ENCODE measurements at regions not wholly inside any gene's neighbourhood (a gene's known extent, or its start where the extent isn't known, plus 50 kb on each side); places are given as distances from the start of the nearest gene placed in this dataset.

DNA sequence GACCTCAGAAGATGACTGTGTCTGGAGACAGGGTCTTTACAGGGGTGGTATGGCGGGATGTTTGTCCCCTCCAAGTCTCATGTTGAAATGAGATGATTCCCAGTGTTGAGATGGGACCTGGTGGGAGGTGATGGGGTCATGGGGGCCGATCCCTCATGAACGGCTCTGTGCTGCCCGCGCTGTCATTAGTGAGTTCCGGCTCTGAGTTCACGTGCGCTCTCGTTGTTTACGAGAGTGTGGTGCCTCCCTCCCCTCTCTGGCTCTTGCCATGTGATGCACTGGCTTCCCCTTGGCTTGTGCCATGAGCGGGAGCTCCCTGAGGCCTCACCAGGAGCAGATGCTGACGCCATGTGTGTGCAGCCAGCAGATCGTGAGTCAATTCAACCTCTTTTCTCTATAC is 830.8 kb downstream of the TBC1D22A start:
- no peak for DNase-seq (ENCODE audit: low read depth, low spot score)

DNA sequence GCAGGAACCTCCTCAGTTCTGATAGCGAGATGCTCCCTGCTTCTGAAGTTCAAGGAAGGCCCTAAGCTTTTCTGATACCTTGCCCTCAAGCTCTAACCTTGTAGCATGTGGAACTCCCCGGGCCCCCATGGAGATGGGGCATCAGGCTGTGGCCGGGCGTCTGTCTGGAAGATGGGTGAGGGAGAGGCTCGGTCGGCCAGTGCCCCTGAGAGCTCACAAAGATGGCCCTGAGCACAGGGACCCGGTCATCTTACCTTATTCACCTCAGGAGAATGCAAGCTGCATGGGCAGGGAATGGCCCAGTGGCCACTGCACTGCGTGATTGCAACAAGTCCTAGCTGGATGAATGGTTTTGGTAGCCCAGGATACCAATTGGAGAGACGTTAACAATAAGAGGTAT is 830.3 kb downstream of the TBC1D22A start:
- DNase-seq (ENCODE audit: low read depth, low spot score): no peak

DNA sequence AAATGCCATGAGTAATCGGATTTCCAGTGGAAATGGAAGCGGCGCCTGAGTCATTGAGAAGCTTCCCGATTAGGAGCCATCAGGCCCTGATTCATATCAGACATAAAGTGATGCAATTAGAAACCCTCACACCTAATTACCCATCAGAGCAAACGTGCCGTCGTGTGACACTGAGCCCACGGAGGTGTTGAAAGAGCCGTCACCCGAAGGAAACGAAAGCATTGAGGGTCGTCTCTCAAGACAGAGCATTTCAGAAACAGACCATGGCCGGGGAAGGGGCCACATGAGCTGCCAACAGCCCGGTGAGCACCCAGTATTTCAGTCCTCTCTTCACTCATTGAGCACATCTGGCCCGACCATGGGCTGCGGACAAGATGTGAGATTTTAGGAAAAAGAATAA is 829.3 kb downstream of the TBC1D22A start:
- DNase-seq (ENCODE audit: low read depth, low spot score): no peak

DNA sequence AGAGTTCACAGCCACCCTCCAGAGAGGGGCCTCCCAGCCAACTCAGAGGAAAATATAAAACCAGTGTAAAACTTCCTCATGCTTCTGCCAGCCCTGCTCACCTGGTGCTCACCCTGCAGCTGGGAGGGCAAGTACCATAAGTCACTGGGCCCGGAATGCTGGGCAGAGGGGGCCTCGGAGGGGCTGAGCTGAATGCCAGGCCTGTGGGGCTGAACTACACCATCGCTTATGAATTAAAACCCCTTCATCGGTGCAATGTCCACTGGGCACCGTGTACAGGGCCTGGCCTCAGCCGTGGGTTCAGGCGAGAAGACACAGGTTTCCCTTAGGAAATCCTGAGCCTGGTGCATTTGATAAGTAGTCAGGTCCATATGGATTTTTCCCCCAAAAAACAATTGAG is 828.6 kb downstream of the TBC1D22A start:
- no peak for DNase-seq (ENCODE audit: low read depth, low spot score)

DNA sequence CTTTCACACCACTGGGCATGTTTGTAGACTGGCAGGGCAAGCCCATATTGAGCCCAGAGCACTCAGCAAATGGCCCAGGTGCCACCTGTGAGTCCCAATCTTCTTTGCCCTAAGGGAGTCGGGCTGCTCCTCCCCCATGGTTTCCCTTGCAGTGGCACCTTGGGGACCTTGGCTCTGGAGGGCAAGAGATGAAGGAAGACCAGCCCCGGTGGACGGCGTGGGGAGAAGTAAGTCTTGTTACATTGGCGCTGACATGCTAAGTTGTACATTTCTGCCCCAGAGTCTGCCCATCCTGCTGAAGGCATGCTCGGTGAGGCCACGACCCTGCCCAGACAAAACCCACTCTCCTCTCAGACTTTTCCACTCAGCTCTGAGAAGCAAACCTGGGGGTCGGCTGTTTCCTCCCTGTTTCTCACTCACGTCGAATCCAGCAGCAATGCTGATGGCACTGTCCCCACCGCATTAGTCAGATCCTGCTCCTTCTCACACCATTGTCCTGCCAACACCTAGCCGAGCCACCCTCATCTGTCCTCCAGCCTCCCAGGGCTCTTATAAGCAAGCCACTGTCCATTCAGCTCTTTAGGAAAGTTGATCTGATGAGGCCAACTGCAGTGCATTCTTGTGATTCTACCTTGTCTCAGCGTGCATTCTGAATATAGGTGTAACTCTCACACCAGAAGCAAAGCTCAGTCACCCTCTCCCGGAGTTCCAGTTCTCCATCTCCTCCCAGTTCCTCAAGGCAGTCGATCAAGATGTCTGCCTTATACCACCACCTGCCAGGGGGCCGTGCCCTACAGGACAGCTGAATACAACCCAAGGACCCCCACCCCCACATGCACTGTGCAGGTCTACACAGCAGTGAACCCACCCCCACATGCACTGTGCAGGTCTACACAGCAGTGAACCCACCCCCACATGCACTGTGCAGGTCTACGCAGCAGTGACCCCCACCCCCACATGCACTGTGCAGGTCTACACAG is 827.1 kb downstream of the TBC1D22A start:
- DNase-seq (ENCODE audit: low read depth, low spot score): no peak

DNA sequence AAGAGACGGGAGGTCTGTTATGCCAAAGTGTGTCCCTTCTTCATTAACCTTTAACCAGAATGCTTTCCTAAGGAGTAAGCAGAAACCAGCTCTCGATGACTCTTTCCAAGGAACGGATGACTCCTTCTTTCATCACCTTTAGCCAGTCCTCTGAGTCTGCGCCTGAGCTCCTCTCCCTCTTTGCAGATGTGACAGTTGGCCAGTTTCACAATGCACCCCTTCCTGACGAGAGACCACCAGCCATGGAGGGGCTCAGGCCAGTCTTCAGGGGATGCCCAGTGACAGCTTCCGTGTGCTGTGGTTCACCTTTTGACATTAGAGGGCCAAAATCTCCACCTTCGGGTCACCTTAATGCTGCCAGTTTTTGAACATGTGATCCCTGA is 826.1 kb downstream of the TBC1D22A start:
- DNase-seq (ENCODE audit: low read depth, low spot score): no peak

DNA sequence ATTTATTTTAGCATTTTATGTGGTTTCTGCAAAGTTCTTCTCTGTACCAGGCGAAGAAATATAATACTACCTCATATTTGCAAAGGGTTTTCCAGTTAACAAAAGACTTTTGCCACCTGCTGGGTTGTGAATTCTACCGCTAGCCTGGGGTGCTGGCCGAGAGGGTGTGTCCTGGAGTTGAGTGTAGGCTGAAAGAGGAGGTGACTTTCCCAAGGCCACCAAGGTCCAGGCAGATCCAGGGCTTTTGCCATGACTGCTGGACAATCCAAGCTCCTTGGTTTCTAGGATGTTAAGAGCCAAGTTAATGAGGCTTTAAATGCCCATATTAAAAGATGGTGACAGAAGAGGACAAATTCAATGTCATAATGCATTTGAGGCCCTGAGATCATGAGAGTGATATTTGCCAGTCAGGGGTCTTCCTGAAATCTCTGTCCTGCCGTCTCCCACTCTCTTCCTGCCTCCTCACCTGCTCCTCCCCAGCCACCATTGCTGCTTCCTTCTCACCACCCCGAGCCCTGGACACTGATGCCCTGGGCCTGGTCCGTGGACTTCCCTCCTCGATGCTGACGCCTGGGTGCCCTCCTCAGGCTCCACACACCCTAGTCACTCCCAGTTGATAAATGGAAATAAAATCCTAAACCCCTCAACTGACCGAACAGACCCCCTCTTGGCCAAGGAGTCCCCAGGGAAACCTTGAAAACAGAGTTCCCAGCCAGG is 825.6 kb downstream of the TBC1D22A start:
- DNase-seq (ENCODE audit: low read depth, low spot score): no peak

DNA sequence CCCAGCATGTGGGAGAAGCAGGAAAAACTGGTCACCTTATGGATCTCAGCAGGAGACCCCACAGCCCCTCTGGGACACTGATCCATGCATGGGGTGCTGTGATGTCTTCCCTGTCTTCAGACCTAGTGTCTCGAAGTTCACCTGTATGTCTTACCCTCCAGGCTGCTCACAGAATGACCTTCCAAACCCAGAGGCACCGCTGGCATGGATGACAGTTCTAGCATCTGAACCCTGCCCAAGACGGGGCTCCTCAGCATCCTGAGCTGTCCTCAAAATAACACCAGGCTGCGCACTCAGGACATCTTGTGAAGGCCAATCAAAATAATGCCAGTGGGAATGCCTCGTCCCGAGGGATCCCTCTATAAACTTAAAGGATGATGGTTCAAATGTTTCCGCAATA is 824.9 kb downstream of the TBC1D22A start:
- no peak for DNase-seq (ENCODE audit: low read depth, low spot score)

DNA sequence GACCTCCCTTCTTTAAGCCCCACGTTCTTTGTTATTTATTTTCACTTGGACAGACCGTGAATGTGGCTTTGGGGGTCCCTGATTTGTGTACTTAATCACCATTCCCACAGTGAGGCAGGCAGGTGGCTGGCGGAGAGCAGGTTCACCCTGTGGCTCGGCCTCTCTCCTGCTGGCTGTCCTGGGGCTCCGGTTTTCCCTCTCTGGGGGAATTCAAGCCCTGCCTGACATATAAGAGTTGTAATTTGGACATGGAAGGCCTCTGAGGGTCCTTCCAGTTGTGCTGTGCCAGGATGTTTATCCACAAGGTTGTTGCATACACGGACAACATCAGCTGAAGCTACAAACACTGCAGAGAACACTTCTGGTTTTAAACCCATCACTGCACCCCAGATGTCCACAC is 824.5 kb downstream of the TBC1D22A start:
- no peak for DNase-seq (ENCODE audit: low read depth, low spot score)

DNA sequence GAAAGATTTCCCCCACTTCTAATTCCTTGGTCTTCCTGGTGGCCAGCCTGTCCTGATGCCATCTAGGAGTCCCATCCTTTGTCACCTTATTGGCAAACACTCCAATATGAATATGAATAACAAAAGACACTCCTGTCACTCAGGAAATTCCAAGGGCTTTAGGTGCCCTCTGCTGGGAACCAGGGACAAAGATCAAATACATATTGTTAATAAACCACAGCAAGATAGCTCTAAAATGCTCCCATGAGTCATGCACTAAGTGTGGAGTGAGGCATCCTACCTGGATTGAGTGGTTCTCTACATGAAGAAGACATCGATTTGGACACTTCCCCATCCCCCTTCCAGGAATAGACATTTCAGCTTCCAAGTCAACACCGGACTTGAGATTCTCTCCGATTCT is 823.6 kb downstream of the TBC1D22A start:
- no peak for DNase-seq (ENCODE audit: low read depth, low spot score)

DNA sequence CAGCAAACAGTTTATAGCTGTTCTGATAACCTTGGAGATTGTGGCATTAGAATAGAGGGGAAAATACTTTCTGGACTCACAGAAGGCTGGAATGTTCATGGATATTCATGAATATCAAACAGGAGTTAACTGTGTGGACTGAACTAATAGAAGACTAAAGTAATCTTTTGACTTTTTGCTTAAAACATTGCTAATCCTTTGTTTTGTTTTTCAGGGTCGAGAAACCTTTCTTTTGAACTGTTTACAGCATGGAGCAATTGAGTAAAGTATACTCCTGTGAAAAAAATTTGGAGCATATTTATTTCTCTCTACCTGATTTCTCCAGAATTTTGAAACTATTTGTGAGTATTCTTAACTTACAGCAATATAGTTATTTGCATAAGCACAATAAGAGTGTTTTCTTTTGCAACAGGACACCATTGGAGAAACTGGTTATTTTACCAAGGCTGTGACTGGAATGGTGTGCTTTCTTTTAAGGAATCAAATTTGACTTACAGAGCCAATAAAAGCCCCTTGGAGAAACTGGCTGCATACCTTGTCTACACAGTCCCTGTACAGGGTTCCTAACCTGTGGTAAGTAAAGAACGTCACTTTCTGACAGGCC is 821.6 kb downstream of the TBC1D22A start:
- DNase-seq (ENCODE audit: low read depth, low spot score): no peak

DNA sequence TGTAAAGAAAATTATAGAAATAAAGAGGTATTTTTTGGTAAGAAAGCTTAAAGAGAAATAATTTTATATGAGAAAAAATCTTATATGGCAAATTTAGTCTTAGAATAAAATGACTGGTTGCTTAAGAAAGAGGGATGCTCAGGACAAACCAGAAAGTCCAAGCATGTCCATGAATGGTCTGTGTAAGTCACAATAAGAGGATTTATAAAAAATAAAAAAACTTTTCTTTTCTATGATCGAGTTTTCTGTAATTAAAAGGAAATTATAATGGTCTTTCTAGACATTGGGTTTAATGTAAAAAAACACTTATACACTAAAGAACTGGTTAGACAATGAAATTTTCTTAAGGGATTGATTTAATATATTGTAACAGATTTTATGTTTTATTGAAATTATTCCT is 819.6 kb downstream of the TBC1D22A start:
- DNase-seq (ENCODE audit: low read depth, low spot score): no peak

DNA sequence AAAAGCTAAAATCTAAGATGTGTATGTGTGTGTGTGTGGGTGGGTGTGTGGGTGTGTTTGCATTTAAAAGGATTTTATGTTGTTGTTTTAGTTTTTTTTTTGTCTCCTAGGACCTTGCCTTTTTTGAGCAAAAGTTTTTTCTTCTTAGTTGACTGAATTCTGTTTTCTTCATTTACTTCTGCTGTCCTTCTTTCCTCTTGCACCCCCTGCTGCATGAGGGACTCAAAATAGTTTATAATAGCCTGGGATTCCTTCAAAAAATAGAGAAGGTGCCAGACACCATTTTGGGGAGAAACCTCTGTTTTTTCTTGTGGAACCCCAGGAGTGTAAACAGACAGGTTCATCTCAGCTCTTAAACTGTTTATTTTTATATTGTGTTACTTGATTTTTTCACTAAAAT is 817.7 kb downstream of the TBC1D22A start:
- DNase-seq (ENCODE audit: low read depth, low spot score): no peak

DNA sequence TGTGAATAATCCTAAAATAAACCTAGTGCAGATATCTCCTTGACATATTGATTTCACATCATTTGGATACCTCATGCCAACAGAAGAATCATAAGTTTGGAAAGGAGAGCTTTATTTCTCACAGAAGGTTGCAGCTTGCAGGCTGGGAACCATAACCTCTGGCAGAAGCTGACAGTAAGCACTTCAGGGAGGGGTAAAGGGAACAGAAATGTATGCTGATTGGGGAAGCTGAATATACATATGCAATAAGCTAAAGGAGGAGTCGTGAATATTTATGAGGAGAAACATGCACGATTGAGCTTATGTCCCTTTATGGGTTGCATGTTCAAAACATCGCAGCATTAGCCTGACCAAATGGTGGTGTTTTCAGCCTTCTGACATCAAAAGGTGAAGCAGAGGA is 814.5 kb downstream of the TBC1D22A start:
- no peak for DNase-seq (ENCODE audit: low read depth, low spot score)

DNA sequence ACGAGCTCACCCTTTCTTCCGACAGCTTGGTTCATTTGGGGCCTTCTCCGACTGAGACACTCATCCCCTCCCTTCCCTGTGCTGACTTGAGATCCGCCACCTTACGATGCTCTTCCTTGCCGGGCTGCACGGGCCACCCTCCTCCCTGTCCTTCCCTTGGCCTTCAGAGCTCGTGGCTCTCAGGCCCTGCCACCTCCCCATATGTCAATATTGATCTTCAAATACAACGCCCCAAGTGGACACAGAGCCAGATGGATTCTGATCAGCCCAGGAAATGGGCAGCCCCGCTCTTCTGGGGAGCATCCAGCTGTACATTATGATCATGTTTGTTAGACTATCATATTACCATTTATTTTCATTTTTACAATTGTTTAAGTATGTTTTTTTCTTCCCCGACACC is 812.8 kb downstream of the TBC1D22A start:
- no peak for DNase-seq (ENCODE audit: low read depth, low spot score)

DNA sequence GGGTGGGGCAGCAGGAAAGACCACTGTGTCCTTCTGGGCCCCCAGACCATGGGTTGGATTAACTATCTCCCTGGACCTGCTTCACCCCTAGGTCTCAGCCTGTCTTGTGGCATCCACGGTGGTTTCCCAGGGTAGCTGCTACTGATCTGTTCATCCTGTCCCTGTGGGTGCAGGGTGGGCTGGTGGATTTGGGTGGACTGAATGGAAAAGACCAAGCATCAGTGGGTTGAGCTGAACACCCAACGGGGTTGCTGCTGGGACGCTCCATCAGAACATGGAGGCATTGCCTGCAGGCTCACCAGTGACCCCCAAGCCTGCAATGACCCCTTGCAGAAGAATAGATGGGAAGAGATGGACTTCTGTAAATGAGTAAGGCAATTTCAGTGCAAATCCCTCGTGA is 812.1 kb downstream of the TBC1D22A start:
- no peak for DNase-seq (ENCODE audit: low read depth, low spot score)

DNA sequence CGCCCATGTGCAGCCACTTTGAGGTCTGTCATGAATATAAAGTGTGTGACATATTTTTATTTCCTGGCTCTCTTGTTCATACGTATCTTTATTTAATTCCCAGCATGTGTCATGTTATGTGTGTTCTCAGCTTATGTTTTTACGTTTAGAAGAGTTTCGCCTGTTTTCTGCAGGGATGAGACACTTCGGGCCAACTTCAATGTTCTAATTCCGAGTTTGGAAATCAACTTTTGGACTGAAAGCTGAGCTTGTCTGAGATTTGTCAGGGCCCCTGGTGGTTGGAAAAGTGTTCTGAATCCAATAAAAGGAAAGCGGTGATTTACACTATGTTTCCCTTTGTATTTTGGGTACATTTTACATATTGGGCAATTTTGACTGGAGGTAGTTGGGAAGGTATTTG is 810.7 kb downstream of the TBC1D22A start:
- DNase-seq (ENCODE audit: low read depth, low spot score): no peak

DNA sequence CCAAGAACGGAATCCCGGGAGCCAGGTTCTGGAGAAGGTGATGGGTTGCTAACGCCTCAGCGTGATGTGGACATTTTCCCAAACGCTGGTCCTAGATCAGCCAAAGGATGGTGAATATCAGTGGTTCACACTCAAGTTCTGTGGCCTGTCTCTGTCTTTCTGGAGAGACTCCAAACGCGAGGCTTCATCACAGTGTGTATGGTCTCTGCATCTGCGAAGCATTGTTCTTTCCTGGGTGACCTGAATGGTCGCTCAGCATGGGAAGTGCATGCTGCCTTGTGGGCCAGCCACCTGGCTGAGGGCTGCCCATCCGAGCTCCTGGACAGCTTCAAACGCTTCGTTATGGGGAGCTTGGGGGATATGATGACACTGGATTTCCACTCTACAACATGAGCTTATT is 810.0 kb downstream of the TBC1D22A start:
- DNase-seq (ENCODE audit: low read depth, low spot score): no peak

DNA sequence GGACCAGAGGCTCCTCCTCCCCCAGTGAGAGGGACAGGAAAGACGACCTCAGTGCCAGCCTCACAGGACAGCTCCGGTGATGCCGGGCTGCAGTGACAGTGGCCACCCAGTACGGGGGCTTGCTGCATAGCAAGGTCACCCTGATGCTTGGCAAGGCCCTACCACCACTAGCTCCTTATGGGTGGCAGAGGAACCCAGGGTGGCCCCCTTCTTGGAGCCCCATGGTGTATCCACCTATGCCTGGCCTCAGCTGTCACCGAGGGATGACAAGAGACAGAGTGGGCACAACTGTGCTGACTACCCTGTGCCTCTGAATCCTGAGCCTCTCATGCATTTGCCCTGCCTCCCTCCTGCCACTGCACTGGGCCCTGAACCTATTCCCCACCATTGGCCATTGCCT is 809.2 kb downstream of the TBC1D22A start:
- DNase-seq (ENCODE audit: low read depth, low spot score): no peak

DNA sequence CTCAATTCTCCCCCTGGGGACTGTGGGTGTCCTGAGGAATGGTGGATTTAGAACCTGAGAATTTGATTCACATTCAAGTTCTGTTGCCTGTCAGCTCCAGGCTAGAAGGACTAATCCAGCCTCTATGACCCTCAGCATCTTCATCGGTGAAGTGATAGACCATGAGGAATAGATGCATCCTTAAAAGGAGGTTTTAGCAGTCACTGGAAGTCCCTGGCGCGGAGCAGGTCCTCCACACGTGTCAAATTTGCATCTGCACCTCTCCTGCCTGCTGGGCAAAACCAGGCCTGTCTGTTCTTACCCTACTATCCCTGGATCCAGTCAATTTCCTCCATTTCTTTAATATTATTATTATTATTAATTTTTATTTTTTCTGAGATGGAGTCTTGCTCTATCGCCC is 808.4 kb downstream of the TBC1D22A start:
- no peak for DNase-seq (ENCODE audit: low read depth, low spot score)

DNA sequence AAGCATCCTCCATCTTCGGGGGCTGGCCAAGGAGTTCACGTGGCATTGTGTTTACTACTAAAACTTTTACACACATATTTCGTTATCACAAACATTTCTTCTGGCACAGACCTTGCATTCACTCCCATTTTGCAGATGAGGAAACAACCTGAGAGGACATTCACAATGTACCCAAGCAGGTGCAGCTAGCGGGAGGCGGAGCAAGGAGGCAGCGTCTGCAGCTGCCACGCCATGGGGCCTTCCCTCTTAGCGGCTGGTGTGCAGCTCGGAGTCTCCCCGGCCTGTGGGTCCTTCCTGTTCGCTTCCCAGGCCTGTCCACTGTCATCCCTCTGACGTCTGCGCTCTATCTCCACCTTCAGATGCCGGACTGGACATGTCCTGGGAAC is 807.8 kb downstream of the TBC1D22A start:
- no peak for DNase-seq (ENCODE audit: low read depth, low spot score)

DNA sequence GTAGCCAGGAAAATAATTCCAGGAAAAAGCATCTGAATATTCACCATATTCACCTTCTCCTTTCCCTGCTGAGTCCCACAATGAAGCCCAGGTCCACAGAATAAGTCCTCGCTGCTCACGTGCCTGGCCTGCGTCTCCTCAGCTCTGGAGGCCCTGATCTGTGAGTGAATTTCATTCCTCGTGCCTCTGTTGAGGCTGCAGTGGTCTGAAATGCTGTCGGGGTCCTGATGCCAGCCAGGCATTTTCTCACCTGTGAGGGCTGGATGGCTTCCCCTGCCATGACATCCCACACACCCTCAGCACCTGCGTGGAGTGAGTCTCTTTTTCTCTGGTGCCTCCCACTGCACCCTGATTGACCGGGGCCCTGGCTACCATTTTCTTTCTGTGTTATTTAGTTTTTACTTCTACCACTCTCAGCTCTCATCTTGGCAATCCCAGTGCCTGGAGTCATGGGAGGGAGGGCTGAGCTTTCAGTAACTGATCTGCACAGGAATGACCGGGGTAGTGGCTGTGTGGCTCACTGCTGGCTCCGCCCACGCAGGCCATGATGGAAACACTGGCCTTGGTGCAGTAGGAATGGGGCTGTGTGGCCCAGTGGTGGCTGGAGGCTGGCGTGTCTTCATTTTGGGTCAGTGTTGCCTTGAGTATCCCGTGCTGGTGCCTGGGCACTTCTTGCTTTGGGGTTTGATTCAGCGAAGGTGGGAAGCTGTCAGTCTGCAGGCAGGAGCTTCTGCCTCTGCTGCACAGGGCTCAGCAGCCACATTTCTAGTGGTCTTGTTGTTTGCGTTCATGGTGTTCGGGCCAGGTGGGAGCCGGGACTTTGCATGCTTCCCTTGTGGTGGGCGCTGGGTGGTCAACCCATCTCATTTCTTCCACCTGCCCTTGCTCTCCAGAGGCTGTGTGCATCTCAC is 807.2 kb downstream of the TBC1D22A start:
- no peak for DNase-seq (ENCODE audit: low read depth, low spot score)
